GM18498 (cell line): ENCODE measurements at regions not wholly inside any gene's neighbourhood (a gene's known extent, or its start where the extent isn't known, plus 50 kb on each side); places are given as distances from the start of the nearest gene placed in this dataset.
"Not testable (repeated sequence)": the region's sequence is repeated elsewhere in the genome, so short reads cannot be mapped to it uniquely, and the experiment has no call there.

Experiments
- ATAC-seq: cut with Tn5 transposase; IDR thresholded peaks from one replicate; pipeline ENCODE4 v1.9.1; 2021; ENCODE audit warnings: mild to moderate bottlenecking, moderate library complexity; ENCODE audit not compliant: unreplicated experiment

DNA sequence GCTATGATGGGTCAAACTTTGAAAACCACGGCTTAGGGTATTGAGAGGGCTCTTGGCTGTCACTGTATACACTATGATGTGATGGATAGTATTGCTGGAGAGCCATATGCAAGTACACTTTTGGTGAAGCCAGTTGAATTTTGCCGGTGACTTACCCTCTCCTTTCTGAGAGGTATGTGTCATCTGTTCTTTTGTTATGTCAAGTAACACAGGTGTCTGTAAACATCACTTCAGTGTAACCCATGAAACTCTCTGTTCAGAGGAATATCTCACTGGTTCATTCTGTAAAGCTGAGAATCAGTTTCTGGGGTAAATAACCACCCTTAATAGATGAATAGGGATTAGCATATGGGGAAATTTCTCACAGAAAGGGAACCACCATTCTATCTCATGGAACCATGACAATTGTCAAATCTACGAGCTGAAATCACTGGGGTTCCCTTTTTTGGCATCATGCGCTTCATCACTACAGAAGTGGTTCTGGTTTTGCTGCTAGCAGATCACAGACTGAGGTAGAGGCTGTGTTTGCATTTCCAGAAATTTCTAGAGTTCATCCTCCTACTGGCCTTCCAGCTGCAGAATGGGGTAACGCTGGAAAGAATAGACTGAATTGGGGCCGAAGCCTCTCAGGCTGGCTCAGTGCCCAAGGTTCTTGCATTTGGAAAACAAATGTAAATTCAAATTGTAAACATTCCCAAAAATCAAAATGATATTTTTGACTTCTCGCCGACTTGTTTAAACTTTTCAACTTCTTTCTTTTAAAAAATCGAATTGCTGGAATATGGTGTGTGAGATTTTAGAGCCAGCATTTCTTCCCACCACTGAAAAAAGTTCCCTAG lies 83.3 kb upstream of the CREB5 start:
- ATAC-seq, result no peak

DNA sequence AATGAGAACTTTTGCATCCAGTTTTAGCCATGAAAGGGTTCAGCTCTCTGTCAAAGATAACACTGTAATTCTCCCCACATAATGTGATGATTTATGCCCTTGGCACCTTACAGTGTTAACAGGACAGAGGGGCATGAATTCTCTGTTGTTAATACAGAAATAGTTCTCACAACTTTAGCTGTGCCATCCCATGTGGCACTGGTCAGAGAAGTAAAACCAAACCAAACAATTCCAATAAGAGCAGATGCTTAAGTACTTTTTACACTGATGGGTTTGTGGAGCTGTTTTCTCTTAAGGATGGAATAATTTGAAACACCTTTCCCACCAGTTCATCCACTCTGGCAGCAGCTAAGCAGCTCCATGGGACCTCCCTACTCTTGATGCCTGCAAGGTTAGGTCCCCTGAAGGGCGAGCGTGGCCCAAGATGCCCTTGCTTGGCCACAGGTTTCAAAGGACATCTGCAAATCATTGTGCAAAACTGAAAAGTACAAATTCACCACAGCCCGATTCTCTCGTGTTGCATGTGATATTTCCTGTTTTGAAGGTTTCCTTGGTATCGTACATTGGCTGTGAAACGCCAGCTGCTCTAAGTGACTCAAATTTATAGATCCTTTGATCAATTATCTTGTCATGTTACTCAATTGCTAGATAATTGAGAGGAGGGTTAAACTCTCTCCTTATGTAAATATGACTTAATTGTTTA lies 82.5 kb upstream of the CREB5 start:
- no peak for ATAC-seq

DNA sequence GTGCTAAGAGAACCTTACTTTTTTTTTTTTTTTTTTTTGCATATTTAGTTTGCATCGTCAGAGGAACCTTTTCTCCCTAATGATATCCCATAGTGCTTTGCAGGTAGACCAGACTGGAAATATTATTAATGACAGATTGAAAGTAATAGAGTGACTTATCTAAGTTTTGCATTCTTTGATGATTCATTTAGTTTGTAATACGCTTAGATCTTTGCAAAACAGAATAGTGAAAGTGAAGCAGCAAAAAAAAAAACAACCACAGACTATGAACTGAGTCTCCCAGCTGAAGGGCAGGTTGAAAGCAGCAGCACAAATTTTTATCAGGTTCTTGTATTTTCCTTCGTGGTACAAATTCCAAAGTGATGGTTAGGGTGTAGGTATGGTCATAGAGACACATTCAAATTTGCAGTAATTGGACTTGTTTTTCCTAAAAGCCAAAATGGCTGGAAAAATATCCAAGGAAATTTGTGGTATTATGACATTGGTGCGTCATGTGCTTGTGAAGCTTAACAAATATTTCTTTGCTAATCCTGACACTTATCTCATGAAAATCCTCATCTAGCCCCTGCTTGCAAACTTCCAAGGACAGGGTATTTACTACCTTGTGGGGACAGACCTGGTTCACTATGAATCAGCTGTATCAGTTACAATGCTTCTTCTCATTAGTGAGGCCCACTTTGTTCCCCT lies 81.8 kb upstream of the CREB5 start:
- no peak for ATAC-seq

DNA sequence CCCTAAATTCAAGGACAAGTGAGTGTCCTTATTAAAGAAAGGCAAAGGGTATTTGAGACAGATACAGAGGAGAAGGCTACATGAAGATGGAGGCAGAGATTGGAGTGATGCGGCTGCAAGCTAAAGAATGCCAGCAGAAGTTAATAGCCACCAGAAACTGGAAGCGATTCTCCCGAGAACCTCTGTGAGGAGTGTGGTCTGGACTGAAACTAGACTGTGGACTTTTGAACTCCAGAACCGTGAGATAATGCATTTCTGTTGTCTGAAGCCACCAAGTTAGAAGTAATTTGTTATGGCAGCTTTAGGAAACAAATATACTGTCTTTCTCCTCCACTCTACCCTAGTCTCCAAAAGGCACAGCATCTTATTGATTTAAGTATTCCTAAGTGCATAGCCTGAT lies 80.3 kb upstream of the CREB5 start:
- ATAC-seq, result no peak

- ATAC-seq, result not testable (repeated sequence)
Observed at GRCh38 chr7:28333548-28333947, 78.8 kb upstream of the CREB5 start.

DNA sequence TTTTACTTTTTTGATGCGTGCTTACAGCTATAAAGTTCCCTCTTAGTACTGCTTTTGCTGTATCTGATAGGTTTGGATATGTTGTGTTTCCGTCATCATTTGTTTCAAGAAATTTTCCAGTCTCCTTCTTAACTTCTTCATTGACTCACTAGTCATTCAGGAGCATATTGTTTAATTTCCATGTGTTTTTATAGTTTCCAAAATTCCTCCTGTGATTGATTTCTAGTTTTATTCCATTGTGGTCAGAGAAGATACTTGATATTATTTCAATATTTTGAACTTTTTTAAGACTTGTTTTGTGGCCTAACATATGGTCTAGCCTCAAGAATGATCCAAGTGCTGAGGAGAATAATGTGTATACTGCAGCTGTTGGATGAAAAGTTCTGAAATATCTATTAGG lies 75.5 kb upstream of the CREB5 start:
- ATAC-seq, result no peak

- no peak for ATAC-seq
Observed at GRCh38 chr7:28338041-28338440, 74.3 kb upstream of the CREB5 start.

DNA sequence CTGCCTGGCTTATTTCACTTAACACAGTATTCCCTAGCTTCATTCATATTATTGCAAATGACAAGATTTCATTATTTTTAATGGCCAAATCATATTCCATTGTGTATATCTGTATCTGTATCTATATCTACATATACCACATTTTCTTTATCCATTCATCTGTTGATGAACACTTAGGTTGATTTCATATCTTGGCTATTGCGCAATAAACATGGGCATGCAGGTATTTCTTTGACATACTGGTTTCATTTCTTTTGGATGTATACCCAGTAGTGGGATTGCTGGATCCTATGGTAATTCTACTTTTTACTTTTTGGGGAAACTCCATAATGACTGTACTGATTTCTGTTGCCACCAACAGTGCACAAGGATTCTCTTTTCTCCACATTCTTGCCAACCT lies 68.9 kb upstream of the CREB5 start:
- ATAC-seq, result no peak

GRCh38 chr7:28346256-28346655 lies 66.1 kb upstream of the CREB5 start:
- ATAC-seq, result no peak

DNA sequence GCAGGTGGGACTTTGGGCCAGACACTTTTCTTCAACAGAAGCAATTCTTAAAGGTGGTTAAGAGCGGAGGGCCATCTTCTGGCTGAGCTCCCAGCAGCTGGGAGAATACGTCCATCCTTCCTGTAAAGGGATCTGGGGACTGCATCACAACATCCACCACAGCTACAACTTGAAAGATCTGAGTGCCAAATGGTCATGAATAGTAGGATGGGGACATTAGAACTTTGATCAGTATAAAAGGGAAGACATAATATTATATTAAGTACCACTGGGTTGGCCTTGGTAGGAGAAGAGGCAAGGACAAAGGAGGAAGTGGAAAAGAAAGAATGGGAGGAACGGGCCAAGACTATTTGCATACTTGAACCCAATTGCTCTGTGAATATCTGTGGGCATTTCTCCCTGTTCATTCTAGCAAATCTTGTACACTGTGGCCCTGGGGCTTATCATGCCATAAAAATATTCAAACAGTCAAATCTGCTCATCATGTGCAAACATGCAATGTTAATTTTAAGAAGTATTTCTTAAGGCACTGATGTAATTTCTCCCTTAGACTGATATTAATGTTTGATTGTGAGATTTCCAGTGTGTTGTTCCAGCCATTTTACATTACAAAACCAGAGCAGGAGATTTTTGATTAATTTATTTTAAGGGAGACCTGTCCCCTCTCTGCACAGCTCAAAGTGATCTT lies 65.5 kb upstream of the CREB5 start:
- no peak for ATAC-seq

DNA sequence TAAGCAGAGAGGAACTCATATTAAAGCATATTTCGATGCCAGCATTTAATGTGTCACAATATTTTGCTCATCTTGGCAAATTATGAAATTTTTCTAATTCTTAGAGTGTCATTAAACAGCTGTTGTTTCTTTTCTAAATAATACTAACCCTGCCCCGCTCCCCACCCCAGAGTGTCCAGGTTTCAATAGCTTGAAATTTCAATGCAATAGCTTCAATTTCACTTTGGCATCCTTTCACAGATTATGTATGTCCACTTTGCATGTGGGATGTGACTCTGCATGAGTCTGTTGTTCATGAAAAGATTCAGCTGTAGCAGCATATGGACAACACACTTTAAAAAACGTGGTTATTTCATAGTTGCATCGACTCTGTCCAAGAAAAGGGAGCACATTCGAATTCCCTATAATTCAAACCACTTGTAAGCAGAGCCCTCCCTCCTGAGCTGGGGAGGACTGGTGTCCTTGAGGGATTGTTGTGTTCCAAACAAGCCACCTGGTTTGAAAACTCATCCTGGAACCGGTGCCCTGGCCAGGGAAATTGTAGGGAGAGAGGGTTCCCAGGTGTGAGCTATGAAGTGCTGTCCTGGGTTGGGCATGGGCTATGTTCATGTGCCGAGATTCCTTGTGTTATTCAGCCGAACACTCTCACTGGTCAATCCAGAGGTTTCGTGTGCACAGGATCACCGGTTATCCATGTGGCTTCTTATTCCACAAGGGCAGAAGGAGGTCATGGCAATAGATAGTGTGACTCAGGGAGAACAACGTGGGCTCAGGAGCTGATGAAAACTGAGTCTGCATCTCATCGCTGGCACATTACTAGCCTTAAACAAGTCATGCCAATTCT lies 64.6 kb upstream of the CREB5 start:
- no peak for ATAC-seq

DNA sequence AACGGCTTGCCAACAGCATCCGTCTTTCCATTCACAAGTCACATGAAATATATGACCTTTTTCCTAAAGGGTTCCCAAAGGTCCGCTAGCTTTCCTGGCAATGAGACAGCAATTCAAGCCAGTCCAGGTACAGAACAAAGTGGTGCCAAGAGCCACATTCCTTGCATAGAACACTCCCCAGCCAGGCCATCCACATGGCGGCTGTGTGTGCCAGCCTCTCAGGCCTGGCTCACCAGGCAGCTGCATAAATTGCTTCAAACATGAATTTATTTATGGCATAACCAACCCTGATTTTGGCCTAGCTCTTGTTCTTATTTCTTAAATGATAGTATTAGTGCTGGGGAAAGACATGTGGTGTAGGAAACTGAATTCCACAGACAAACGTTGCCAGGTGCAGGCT lies 63.7 kb upstream of the CREB5 start:
- no peak for ATAC-seq

DNA sequence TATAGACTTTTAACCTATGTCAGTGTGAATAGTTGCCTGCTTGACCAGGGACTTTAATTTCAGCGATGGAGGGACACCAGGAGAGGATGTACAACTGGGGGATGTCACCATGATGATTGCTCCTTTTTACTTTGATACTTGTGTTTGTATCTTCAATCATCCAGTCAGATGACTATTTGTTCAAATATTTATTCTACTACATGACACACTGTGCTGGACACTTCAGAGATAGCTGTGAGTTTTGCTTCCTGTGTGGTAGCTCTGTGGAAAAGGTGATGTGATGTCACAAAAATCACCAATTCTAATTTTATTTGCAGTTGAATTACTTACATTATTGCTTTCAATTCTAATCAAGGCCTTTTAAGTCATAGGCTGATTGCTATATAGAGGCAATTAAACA lies 62.7 kb upstream of the CREB5 start:
- no peak for ATAC-seq

- ATAC-seq, result no peak
Observed at GRCh38 chr7:28350662-28351061, 61.7 kb upstream of the CREB5 start.

DNA sequence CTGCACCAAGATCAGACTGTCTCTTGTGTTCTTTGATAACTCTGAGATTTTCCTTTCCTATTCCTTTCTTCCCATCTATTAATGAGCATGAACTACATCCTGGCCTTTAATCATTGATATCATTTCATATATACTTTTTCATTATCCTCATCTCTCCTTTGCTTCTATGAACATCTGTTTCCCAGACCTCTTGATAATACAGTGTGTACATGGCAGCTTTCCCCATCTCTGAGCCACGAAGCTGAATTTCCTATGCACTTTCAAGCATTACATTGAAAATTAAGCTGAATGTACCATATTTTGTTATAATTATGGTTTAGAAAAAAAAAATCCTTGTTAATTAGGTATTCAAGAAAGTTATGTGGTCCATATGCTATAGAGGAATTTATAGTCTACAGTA lies 60.9 kb upstream of the CREB5 start:
- no peak for ATAC-seq

GRCh38 chr7:28354601-28355402 lies 57.5 kb upstream of the CREB5 start:
- ATAC-seq, result no peak

GRCh38 chr7:28355635-28356319 lies 56.5 kb upstream of the CREB5 start:
- ATAC-seq, result no peak

- ATAC-seq, result no peak
Observed at GRCh38 chr7:28356619-28357018, 55.7 kb upstream of the CREB5 start.

GRCh38 chr7:28358423-28358868 lies 53.9 kb upstream of the CREB5 start:
- ATAC-seq, result no peak
